Fibroblast of skin of left quadriceps (primary cell): ENCODE measurements at regions not wholly inside any gene's neighbourhood (a gene's known extent, or its start where the extent isn't known, plus 50 kb on each side); places are given as distances from the start of the nearest gene placed in this dataset.
"Not testable (repeated sequence)": the region's sequence is repeated elsewhere in the genome, so short reads cannot be mapped to it uniquely, and the experiment has no call there.

ENCODE experiments used
- DNase-seq, 2 experiments: peaks; one replicate each; pipeline ENCODE4 v3.0.0-alpha.2; 2013; ENCODE audit warnings: low read depth in 2 of 2

GRCh38 chr12:9543341-9543740 is 64.4 kb downstream of the KLRB1 start:
- not testable (repeated sequence) for DNase-seq

- DNase-seq, result not testable (repeated sequence)
Observed at GRCh38 chr12:9542827-9543226, 64.9 kb downstream of the KLRB1 start.

GRCh38 chr12:9515925-9516324 is 91.8 kb downstream of the KLRB1 start:
- DNase-seq, result not testable (repeated sequence)

GRCh38 chr12:9512695-9513094 is 95.0 kb downstream of the KLRB1 start:
- DNase-seq, result not testable (repeated sequence)

DNA sequence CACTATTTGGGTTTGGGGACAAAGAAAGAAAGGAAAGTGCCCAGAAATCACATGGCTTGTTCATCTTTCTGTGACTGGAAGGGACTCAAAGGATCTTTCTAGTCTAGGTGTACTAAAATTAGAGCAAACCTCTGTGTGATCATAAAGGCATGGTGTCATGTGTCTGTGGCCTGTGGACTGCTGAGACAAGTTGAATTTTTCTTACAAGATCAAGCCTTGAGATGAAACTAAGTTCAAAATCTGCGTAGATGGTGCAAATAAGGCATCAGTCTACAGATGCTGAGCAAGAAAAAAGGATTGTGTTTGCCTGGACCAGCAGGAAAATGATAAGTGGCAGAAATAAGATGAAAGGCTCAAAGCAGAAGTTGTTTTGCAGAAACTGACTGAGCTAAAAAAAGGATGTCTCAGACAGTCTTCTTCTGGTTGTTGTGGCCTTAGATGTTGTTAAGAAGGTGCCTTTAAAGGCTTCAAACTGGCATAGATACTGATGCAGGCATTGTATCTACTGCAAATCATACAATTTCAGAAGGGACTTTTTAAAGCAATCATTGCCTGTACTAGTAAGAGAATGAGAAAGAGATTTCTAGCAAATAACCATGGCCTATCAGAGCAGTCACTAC is 97.2 kb downstream of the KLRB1 start:
- not testable (repeated sequence) for DNase-seq

DNA sequence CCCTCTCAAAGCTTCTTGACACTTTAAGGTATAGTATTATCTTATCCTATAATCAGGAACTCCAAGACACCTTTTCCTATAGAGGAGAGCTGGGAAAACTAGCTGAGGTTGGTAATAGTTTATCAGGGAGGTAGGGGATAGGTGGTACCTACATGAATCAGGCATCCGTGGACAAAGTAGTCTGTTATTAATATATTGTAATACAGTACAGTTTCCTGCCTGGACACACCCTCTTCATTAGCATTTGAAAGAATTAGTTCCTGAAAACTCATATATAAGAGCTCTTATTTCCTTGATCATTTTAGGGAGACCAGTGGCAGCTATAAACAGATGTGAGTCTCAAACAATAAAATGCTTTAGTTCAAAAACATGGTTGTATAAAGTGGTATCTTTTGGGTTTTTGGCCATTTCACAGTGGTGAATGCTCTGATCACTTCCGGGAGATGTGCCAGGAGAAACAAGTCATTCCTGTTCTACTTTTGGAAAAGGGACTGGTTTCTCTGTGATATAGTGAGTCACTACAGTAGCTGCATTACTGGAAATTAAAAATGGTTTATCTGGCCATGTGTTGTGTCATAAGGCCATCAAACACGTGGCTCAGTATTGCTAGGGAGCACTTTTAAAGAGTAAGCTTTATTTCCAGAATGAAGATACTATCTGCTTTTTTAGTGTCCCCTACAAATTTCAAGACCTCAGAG is 98.1 kb downstream of the KLRB1 start:
- peak; percentile 34 to 35 for DNase-seq

DNA sequence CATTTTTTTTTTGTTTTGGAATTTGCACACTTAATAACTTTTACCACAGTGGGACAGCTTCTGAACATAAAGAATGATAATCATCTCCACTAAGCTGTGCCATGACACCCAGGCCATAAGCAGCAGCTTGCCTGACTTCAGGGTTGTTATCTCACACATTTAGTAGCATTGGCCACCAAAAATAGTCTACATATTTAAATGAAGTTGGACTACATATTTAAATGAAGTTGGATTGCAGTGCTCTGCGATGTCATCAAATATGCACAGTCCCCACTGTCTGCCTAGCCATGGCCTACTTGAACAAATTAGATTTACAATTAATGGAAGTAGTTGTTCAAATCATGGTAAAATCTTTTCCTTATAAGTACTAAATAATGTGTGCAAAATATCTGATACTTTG is 101.0 kb downstream of the KLRB1 start:
- no peak for DNase-seq

DNA sequence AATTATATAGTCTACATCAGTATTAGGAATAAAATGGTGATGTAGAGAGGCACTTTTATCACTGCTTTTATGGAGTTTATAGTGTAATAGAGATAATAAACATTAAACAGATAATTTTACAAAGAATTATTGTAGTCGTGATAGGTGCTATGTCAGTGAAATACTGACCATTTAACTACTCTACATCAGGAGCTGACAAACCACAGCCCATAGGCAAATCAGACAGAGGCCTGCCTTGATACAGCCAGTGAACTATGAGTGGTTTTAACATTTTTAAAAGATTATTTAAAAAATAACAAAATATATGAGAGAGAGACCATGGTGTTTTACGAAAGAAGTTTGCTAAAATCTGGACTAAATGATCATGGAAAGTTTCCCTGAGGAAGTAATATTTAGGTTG is 104.3 kb downstream of the KLRB1 start:
- DNase-seq, result not testable (repeated sequence)

- not testable (repeated sequence) for DNase-seq
Observed at GRCh38 chr12:9502845-9503244, 104.9 kb downstream of the KLRB1 start.

DNA sequence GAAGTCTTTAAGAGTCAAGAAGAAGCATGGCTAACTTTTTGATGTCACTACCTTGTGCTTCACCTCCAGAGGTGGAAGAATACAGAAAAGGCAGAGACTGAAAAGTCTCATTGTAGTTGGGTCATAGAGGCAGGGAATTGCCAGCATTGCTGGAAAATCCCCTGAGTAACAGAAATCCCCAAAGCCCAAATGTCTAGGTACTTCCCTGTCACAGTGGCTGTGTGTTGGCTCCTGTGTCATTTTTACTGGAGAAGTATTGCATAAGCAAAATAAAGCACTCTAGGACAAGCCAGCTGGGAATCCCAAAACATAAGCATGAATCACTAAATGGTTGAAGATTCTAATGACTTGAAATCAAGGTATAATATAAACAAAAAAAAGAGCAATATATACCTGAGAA is 114.4 kb downstream of the KLRB1 start:
- not testable (repeated sequence) for DNase-seq

GRCh38 chr12:9481289-9481688 is 126.4 kb downstream of the KLRB1 start:
- not testable (repeated sequence) for DNase-seq

DNA sequence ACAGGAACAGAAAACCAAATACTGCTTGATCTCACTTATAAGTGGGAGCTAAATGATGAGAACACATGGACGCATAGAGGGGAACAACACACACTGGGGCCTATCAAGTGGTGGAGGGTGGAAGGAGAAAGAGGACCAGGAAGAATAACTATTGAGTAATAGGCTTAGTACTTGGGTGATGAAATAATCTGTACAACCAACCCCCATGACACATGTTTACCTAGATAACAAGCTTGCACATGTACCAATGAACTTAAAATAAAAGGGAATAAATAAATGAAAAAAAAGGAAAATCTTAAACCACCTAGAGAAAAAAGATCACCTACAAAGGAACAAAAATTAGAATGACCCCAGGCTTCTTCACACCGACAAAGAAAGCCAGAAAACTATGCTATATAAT is 133.5 kb downstream of the KLRB1 start:
- DNase-seq, result not testable (repeated sequence)

DNA sequence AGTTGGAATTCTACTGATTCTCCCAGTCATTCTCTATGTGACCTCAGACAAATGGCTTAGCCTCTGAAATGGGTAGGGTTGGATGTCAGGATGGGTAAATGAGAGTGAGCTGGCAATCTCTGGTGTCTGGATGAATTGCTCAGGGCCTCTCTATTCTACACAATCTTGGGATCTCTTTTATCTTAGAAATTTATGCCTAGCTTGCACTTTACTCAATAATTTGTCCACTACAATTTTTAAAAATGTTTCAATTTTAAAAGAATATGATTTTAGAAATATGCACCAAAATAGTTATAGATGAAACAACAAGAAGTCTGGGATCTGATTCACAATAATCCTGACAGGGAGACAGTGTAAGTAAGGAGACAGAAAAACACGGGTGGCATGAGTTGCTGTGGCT is 134.1 kb downstream of the KLRB1 start:
- DNase-seq, result not testable (repeated sequence)

- not testable (repeated sequence) for DNase-seq
Observed at GRCh38 chr12:9471501-9471900, 136.2 kb downstream of the KLRB1 start.

GRCh38 chr12:9470367-9470766 is 137.3 kb downstream of the KLRB1 start:
- DNase-seq, result not testable (repeated sequence)

GRCh38 chr12:9469956-9470355 is 137.8 kb downstream of the KLRB1 start:
- not testable (repeated sequence) for DNase-seq

GRCh38 chr12:9469463-9469862 is 138.3 kb downstream of the KLRB1 start:
- not testable (repeated sequence) for DNase-seq

GRCh38 chr12:9468998-9469397 is 138.7 kb downstream of the KLRB1 start:
- DNase-seq, result peak; percentile 13 to 14

DNA sequence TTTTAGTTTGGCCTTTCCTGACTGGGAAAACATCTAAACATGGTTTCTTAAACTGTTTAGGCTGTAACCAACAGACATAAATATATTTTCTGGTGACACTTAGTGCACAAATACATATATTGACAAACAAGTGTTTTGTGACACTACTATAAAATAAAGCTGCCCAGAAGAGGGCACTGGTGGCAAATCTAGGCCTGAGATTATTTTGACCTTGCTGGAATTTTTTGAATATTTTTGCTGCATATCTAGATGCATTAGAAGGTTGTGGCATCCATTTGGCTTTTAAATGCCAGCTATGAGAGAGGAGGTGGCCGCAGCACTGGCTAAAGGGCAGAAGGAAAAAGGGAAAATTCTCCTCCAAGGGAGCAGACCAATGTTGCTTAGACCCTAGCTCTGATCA is 139.6 kb downstream of the KLRB1 start:
- DNase-seq, result not testable (repeated sequence)

- DNase-seq, result no peak
Observed at GRCh38 chr12:9464408-9464807, 143.3 kb downstream of the KLRB1 start.

GRCh38 chr12:9455516-9455915 is 152.2 kb downstream of the KLRB1 start:
- DNase-seq, result not testable (repeated sequence)

DNA sequence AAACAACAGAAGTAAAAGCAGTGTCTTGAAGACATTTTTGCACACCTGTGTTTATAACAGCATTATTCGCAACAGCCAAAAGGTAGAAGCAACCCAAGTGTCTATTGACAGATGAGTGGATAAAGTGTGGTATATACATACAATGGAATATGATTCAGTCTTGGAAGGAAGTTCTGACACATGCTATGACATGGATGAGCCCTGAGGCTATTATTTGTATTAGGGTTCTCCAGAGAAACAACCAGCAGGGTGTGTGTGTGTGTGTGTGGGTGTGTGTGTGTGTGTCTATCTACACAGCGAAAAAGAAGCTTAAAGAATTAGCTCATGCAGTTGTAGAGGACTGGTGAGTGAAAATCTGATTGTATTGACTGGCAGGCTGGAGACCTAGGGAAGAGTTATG is 153.7 kb downstream of the KLRB1 start:
- DNase-seq, result not testable (repeated sequence)

DNA sequence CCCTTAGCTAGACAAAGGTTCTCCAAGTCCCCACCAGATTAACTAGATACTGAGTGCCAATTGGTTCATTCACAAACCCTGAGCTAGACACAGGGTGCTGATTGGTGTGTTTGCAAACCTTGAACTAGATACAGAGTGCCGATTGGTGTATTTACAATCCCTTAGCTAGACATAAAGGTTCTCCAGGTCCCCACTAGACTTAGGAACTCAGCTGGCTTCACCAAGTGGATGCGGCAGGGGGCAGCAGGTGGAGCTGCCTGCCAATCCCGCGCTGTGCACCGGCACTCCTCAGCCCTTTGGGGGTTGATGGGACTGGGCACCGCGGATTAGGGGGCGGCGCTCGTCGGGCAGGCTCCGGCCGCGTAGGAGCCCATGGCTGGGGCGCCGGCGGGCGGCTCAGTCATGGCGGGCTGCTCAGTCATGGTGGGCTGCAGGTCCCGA is 157.6 kb downstream of the KLRB1 start:
- not testable (repeated sequence) for DNase-seq
